ENCODE measurements at regions not wholly inside any gene's neighbourhood (a gene's known extent, or its start where the extent isn't known, plus 50 kb on each side); places are given as distances from the start of the nearest gene placed in this dataset.
A peak's percentile ranks its signal among the peaks of the same experiment; 100 is the strongest.
"Not testable (repeated sequence)": the region's sequence is repeated elsewhere in the genome, so short reads cannot be mapped to it uniquely, and the experiment has no call there.

- DNase-seq: no peak
These were observed 545.8 kb downstream of the LIG4 start for GRCh38 chr13:107669391-107669993.

GRCh38 chr13:107665926-107666458 lies 549.3 kb downstream of the LIG4 start:
- DNase-seq: no peak

GRCh38 chr13:107650081-107650701 lies 565.1 kb downstream of the LIG4 start:
- DNase-seq: peak; percentile 26 to 27

- no peak for DNase-seq
These were observed 566.3 kb downstream of the LIG4 start for GRCh38 chr13:107649079-107649478.

GRCh38 chr13:107644136-107644535 lies 571.2 kb downstream of the LIG4 start:
- DNase-seq: no peak

GRCh38 chr13:107643615-107644014 lies 571.7 kb downstream of the LIG4 start:
- DNase-seq: no peak

GRCh38 chr13:107642831-107643230 lies 572.5 kb downstream of the LIG4 start:
- DNase-seq: peak; percentile 94 to 97

GRCh38 chr13:107641574-107641973 lies 573.8 kb downstream of the LIG4 start:
- no peak for DNase-seq

GRCh38 chr13:107625648-107626047 lies 589.7 kb downstream of the LIG4 start:
- DNase-seq: no peak

- DNase-seq: no peak
These were observed 597.8 kb downstream of the LIG4 start for GRCh38 chr13:107617527-107617926.

- no peak for DNase-seq
These were observed 603.0 kb downstream of the LIG4 start for GRCh38 chr13:107612376-107612775.

GRCh38 chr13:107608736-107609135 lies 606.6 kb downstream of the LIG4 start:
- DNase-seq: no peak

- DNase-seq: peak in 1 of 2 donors; percentile 13
These were observed 614.4 kb downstream of the LIG4 start for GRCh38 chr13:107600971-107601370.

GRCh38 chr13:107596306-107596705 lies 619.0 kb downstream of the LIG4 start:
- not testable (repeated sequence) for DNase-seq

- no peak for DNase-seq
These were observed 624.8 kb downstream of the LIG4 start for GRCh38 chr13:107590556-107590955.

GRCh38 chr13:107587681-107588080 lies 627.7 kb downstream of the LIG4 start:
- DNase-seq: no peak

GRCh38 chr13:107586216-107586615 lies 629.1 kb downstream of the LIG4 start:
- no peak for DNase-seq

- peak in 1 of 2 donors; percentile 15 for DNase-seq
These were observed 629.7 kb downstream of the LIG4 start for GRCh38 chr13:107585469-107586180.

- no peak for DNase-seq
These were observed 633.2 kb downstream of the LIG4 start for GRCh38 chr13:107582171-107582570.

GRCh38 chr13:107580741-107581412 lies 634.5 kb downstream of the LIG4 start:
- DNase-seq: no peak

GRCh38 chr13:107576430-107576829 lies 638.9 kb downstream of the LIG4 start:
- no peak for DNase-seq

- no peak for DNase-seq
These were observed 640.7 kb downstream of the LIG4 start for GRCh38 chr13:107574517-107575210.
